Heart right ventricle (tissue), 16 donors: ENCODE measurements at regions not wholly inside any gene's neighbourhood (a gene's known extent, or its start where the extent isn't known, plus 50 kb on each side); places are given as distances from the start of the nearest gene placed in this dataset.

Experiments used
- ATAC-seq, 8 donors: fragments of 200-7000 bp; cut with Tn5 transposase; one replicate each; pipeline ENCODE4 v1.9.1; 2020; ENCODE audit warnings: mild to moderate bottlenecking in 8 of 8, moderate library complexity in 8 of 8, moderate number of reproducible peaks in 1 of 8
- DNase-seq, 2 donors: peaks; one replicate each; pipeline ENCODE4 v3.0.0-alpha.2; 2020
- H3K27ac ChIP-seq, 10 donors: fragments of 200-600 bp; sonication (generic) in 2 of 10; one replicate each; pipeline versions ENCODE4 v1.5.0 to v1.8.0; 2020 to 2022; ENCODE audit warnings: mild to moderate bottlenecking in 3 of 10
- H3K27me3 ChIP-seq, 7 donors: fragments of 200-600 bp; one replicate each; pipeline ENCODE4 v1.8.0; 2021 to 2022; ENCODE audit warnings: mild to moderate bottlenecking in 2 of 7
- H3K36me3 ChIP-seq, 9 donors: fragments of 200-600 bp; sonication (generic) in 1 of 9; one replicate each; pipeline versions ENCODE4 v1.5.0 to v1.8.0; 2020 to 2022; ENCODE audit warnings: mild to moderate bottlenecking in 2 of 9
- H3K4me1 ChIP-seq, 9 donors: fragments of 200-600 bp; sonication (generic) in 1 of 9; one replicate each; pipeline versions ENCODE4 v1.5.0 to v1.8.0; 2020 to 2022; ENCODE audit warnings: mild to moderate bottlenecking in 4 of 9
- H3K4me3 ChIP-seq, 10 donors: fragments of 200-600 bp; sonication (generic) in 2 of 10; one replicate each; pipeline versions ENCODE4 v1.5.0 to v1.8.0; 2020 to 2022; ENCODE audit warnings: mild to moderate bottlenecking in 7 of 10, moderate library complexity in 2 of 10
- H3K9me3 ChIP-seq, 11 donors: fragments of 200-600 bp in 10 of 11; sonication (generic) in 2 of 11; one replicate each; pipeline versions ENCODE4 v1.5.0 to v1.8.0; 2013 to 2022; ENCODE audit warnings: mild to moderate bottlenecking in 2 of 11, control low read depth in 1 of 11, moderate library complexity in 1 of 11
- WGBS, 2 donors: extraction: QIAGEN DNeasy Blood & Tissue Kit; methylation state at CpG; one replicate each; pipeline ENCODE4 v1.1.7; 2013; ENCODE audit warnings: inconsistent platforms in 1 of 2; 5-methylcytosine and 5-hydroxymethylcytosine counted together
- intact Hi-C, 10 donors: fragments of 100-400 bp; cut with DNase I; formaldehyde crosslinking; loops; one replicate each; pipeline versions ENCODE4 v1.11.1 to v1.14.2; 2022
- TF ChIP-seq, protein P1 (sequence below), 9 donors: fragments of 200-600 bp; sonication (generic) in 2 of 9; IDR thresholded peaks; one replicate each; pipeline versions ENCODE4 v1.5.0 to v1.8.0; 2021 to 2022; ENCODE audit warnings: antibody characterized with exemption in 9 of 9, mild to moderate bottlenecking in 5 of 9, moderate library complexity in 1 of 9
- donor health status: Arrhythmogenic right ventricular cardiomyopathy.
- donor health status: ischemic (EF 13 %, LVEDD 7.1; RV severe dilation, severe dysfunction).
- donor health status: healthy with polysubstance abuse.
- donor health status: DM: no; HTN: yes; CAD: no.
- donor health status: DM: no; HTN: no; CAD: no.
- donor health status: ischemic (EF 25% LVEDD 6.9; RV normal size, moderate dysfunction).
- donor health status: ischemic (EF 25% LVEDD 5.7; RV mildly dilated, moderate dysfunction).
- donor health status: healthy.
- donor health status: DM: yes; HTN: yes; CAD: no.
- donor health status: Ischemic cardiomyopathy.
- donor health status: ischemic (EF 35%, LVEDD 5.7; RV mildly dilated, moderate dysfunction).
- donor health status: nonischemic (EF 11% LVEDD 7.7; RV severe dilation, severe dysfunction).
- donor health status: DM: yes; HTN: yes; CAD: no.
- donor health status: PGD.
- donor health status: ischemic (EF 29% LVEDD 5.4; RV normal size, mild dysfunction).
- donor health status: nonischemic (EF 23%, LVEDD 6.1; RV moderate dilation, normal function).

DNA sequence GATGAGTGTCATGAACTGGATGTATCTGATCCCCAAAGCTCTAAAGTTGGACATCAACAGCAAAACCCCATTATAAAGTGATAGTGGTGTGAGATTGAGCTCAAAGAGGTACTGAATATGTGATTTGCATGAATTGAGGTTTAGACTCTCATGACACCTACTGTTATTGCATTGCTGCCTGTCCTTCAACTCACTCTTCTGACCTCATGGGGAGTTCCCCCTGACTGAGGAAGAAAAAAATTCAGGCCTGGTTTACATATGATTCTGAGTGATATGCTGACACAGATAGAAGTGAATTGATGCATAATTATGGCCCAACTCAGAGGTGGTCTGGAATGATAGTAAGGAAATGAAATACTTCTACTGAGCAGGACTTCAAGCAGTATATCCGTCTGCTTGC lies 76.2 kb upstream of the CHD1 start:
- WGBS, 2 donors: 53 to 97% methylated on average over 1 of the region's 1 CpG
- Histone ChIP-seq H3K9me3 (peaks cover 0 to 2% (median 0%) of the 10 kb centered on the region in 11 donors), H3K36me3 (no peaks in the 10 kb centered on the region), H3K27ac (no peak overlapping the region), H3K27me3 (no peaks in the 10 kb centered on the region), H3K4me1 (peaks cover 0 to 13% (median 0%) of the 10 kb centered on the region in 9 donors), H3K4me3 (no peak overlapping the region)
- ATAC-seq (no peak), DNase-seq (no peak)
- intact Hi-C loops: no loop called here
- TF ChIP-seq, protein P1, sequence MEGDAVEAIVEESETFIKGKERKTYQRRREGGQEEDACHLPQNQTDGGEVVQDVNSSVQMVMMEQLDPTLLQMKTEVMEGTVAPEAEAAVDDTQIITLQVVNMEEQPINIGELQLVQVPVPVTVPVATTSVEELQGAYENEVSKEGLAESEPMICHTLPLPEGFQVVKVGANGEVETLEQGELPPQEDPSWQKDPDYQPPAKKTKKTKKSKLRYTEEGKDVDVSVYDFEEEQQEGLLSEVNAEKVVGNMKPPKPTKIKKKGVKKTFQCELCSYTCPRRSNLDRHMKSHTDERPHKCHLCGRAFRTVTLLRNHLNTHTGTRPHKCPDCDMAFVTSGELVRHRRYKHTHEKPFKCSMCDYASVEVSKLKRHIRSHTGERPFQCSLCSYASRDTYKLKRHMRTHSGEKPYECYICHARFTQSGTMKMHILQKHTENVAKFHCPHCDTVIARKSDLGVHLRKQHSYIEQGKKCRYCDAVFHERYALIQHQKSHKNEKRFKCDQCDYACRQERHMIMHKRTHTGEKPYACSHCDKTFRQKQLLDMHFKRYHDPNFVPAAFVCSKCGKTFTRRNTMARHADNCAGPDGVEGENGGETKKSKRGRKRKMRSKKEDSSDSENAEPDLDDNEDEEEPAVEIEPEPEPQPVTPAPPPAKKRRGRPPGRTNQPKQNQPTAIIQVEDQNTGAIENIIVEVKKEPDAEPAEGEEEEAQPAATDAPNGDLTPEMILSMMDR (IDR thresholded peaks at IDR 0.05): no peak

DNA sequence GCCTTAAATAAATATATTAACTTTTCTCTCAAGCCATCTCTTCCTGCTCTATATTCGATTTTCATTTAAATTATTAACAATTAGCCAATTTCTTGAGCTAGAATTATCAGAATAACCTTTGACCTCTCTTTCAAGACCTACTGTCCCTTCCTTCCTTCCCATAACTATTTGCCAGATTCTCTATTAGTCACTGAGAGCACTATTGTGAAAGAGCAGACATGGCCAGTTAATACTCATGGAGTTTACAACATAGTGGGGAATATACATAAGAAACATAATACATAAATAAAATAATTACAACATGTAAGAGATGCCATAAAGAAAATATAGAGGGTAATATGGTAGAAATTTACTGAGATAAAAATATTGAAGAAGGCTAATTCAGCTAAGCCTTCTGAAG lies 72.1 kb upstream of the CHD1 start:
- TF ChIP-seq, protein P1 (IDR thresholded peaks at IDR 0.05): no peak

DNA sequence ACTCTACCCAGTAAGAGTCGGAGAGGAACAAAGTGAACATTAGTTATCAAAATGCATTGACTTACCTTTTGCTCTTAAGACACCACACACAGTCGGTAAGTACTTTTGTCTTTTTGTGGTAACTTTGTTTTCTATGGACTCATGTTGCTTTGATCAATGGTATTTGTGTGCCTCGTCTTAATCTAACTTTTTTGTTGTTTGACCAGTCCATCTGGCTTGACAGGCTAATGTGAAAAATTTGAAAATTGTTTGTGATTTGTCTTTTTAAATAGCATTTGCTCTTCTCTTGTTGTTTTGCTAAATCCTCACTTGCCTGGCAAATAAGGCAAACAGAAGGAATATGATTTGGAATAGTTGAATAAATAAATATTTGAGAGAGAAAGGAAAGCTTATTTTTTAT lies 71.4 kb upstream of the CHD1 start:
- no peaks in the 10 kb centered on the region for H3K27me3 ChIP-seq
- H3K9me3 ChIP-seq: no peaks in the 10 kb centered on the region
- no peak for ATAC-seq
- intact Hi-C loops: no loop called here
- no peak for DNase-seq
- 90% methylated on average over 3 of the region's 3 CpGs for WGBS, 2 donors
- TF ChIP-seq, protein P1 (IDR thresholded peaks at IDR 0.05): no peak
- H3K4me3 ChIP-seq: no peak overlapping the region
- H3K36me3 ChIP-seq: no peaks in the 10 kb centered on the region
- H3K27ac ChIP-seq: no peak overlapping the region
- H3K4me1 ChIP-seq: peaks cover 0 to 13% (median 0%) of the 10 kb centered on the region in 9 donors

More for the DNA sequence above, 72.1 kb upstream of the CHD1 start:
- WGBS, 2 donors: 51 to 61% methylated on average over 1 of the region's 1 CpG
- Histone ChIP-seq H3K27ac (no peak overlapping the region), H3K4me3 (no peak overlapping the region), H3K27me3 (no peaks in the 10 kb centered on the region), H3K36me3 (no peaks in the 10 kb centered on the region), H3K9me3 (no peaks in the 10 kb centered on the region), H3K4me1 (peaks cover 0 to 13% (median 0%) of the 10 kb centered on the region in 9 donors)
- DNase-seq (no peak), ATAC-seq (peak in 1 of 8 donors; percentile 42)
- intact Hi-C loops: no loop called here

DNA sequence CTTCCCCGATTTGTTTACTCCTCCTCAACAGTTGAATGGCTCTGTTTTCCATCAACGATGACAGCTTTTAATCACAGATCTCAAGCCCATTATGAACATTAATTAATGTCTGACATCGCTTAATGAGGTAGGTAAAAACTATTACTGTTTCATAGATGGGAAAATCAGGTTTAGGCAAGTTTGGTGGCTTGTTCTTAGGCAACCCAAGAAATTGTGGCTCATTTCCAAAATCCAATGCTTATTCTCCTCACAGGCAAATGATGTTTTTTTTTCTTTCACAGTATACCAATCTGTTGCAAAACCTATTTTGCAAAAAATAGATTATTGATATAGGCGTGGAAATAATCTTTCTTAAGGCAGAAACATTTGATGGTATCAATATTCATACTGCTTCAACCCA lies 70.8 kb upstream of the CHD1 start:
- H3K27ac ChIP-seq: no peak overlapping the region
- no peak for ATAC-seq
- H3K36me3 ChIP-seq: no peaks in the 10 kb centered on the region
- H3K27me3 ChIP-seq: no peaks in the 10 kb centered on the region
- WGBS, 2 donors: 85 to 86% methylated on average over 4 of the region's 4 CpGs
- no peaks in the 10 kb centered on the region for H3K9me3 ChIP-seq
- DNase-seq: no peak
- peaks cover 0 to 13% (median 0%) of the 10 kb centered on the region in 9 donors for H3K4me1 ChIP-seq
- intact Hi-C loops: no loop called here
- no peak overlapping the region for H3K4me3 ChIP-seq
- TF ChIP-seq, protein P1 (IDR thresholded peaks at IDR 0.05): no peak
